GM12878 (cell line): ENCODE measurements at regions not wholly inside any gene's neighbourhood (a gene's known extent, or its start where the extent isn't known, plus 50 kb on each side); places are given as distances from the start of the nearest gene placed in this dataset.
A peak's percentile ranks its signal among the peaks of the same experiment; 100 is the strongest.

Experiments used
- ATAC-seq: fragments of 200-7000 bp; cut with Tn5 transposase; 3 replicates; pipeline ENCODE4 v1.9.1; 2020; ENCODE audit warnings: mild to moderate bottlenecking, moderate library complexity
- BruUV-seq: library from RNA; stranded (reverse); fragments of 400-500 nt; replicated peaks from 2 replicates; lab custom pipeline; 2021; lab: Mats Ljungman, UMichigan
- CTCF ChIA-PET: fragments of 300-600 bp; sonication (Branson Sonifier 250); formaldehyde crosslinking; extraction: SDS; loops from one replicate; lab custom pipeline; 2021; ENCODE audit warnings: inconsistent platforms; lab: Yijun Ruan, JAX
- POLR2A ChIA-PET: fragments of 350-600 bp; formaldehyde crosslinking; extraction: SDS; loops from one replicate; lab custom pipeline; 2021; ENCODE audit warnings: inconsistent platforms; lab: Charles Lee
- RAD21 ChIA-PET: fragments of 300-600 bp; sonication (Branson Sonifier 250); formaldehyde crosslinking; loops from one replicate; lab custom pipeline; 2023; ENCODE audit warnings: antibody characterized with exemption; ENCODE audit not compliant: unreplicated experiment; lab: Charles Lee
- SMC1A ChIA-PET: fragments of 300-600 bp; sonication (Branson Sonifier 250); formaldehyde crosslinking; loops from one replicate; lab custom pipeline; 2023; ENCODE audit not compliant: unreplicated experiment, uncharacterized antibody; lab: Charles Lee
- DNase-seq: peaks from one replicate; pipeline ENCODE4 v3.0.0-alpha.2; 2011; ENCODE audit warnings: low read depth, low spot score
- FAIRE-seq: peaks from 3 replicates; lab custom pipeline; 2011; peaks lifted over from hg19 to GRCh38; lab: Jason Lieb, UNC
- H2AFZ ChIP-seq: 2 replicates; pipeline ENCODE4 v1.6.0; 2011; ENCODE audit warnings: low read depth, low read length, control low read depth; ENCODE audit not compliant: control insufficient read depth
- H3K27ac ChIP-seq: 2 replicates; pipeline ENCODE4 v1.5.1; 2011; ENCODE audit warnings: control low read depth; ENCODE audit not compliant: control insufficient read depth, insufficient read depth
- H3K27me3 ChIP-seq, 2 experiments: replicated peaks in 1 of 2; 2 replicates each; pipeline versions ENCODE4 v1.6.0 to v1.6.1; 2011; ENCODE audit warnings: low read length in 1 of 2; ENCODE audit not compliant: control insufficient read depth in 2 of 2, insufficient read depth in 2 of 2
- H3K36me3 ChIP-seq, 2 experiments: 2 replicates each; pipeline ENCODE4 v1.5.1; 2011; ENCODE audit warnings: low read length in 1 of 2; ENCODE audit not compliant: control insufficient read depth in 2 of 2, insufficient read depth in 2 of 2
- H3K4me1 ChIP-seq: 2 replicates; pipeline ENCODE4 v1.6.1; 2011; ENCODE audit warnings: mild to moderate bottlenecking, low read length, moderate library complexity, mixed read lengths; ENCODE audit not compliant: control insufficient read depth, insufficient read depth
- H3K4me2 ChIP-seq: 2 replicates; pipeline ENCODE4 v1.6.0; 2011; ENCODE audit warnings: control low read depth; ENCODE audit not compliant: control insufficient read depth, insufficient read depth
- H3K4me3 ChIP-seq: fragments of 200-600 bp; sonication (generic); 2 replicates; pipeline ENCODE4 v1.5.1; 2016
- H3K79me2 ChIP-seq: 2 replicates; pipeline ENCODE4 v1.6.0; 2011; ENCODE audit warnings: low read length; ENCODE audit not compliant: control insufficient read depth, insufficient read depth
- H3K9ac ChIP-seq: 2 replicates; pipeline ENCODE4 v1.8.0; 2011; ENCODE audit warnings: low read length, control low read depth, mixed read lengths; ENCODE audit not compliant: control insufficient read depth, insufficient read depth
- H3K9me3 ChIP-seq: replicated peaks from 3 replicates; pipeline ENCODE4 v1.5.1; 2011; ENCODE audit warnings: mild to moderate bottlenecking, low read length; ENCODE audit not compliant: control insufficient read depth, insufficient read depth
- H4K20me1 ChIP-seq: 2 replicates; pipeline ENCODE4 v1.6.0; 2011; ENCODE audit not compliant: control insufficient read depth, insufficient read depth
- ATF7 ChIP-seq: fragments of 450-650 bp; IDR thresholded peaks from 2 replicates; pipeline ENCODE4 v1.6.1; 2016; ENCODE audit warnings: low read depth, mild to moderate bottlenecking
- EGR1 ChIP-seq, 2 experiments: IDR thresholded peaks; 1 replicate in 1 of 2; 2 replicates in 1 of 2; pipeline ENCODE4 v1.6.1; 2011 to 2012; ENCODE audit warnings: low read depth in 2 of 2, low read length in 2 of 2, borderline replicate concordance in 1 of 2, mild to moderate bottlenecking in 1 of 2, moderate library complexity in 1 of 2
- EP300 ChIP-seq, 2 experiments: fragments of 150-350 bp in 1 of 2; IDR thresholded peaks; 2 replicates each; pipeline ENCODE4 v1.6.1; 2011 to 2012; ENCODE audit warnings: low read depth in 2 of 2, low read length in 2 of 2, borderline replicate concordance in 1 of 2, improper control_type of control experiment in 1 of 2, inconsistent platforms in 1 of 2; ENCODE audit not compliant: control insufficient read depth in 1 of 2
- POLR2AphosphoS2 ChIP-seq: IDR thresholded peaks from 2 replicates; pipeline ENCODE4 v1.6.1; 2011; ENCODE audit warnings: low read depth, mild to moderate bottlenecking, low read length, improper control_type of control experiment, moderate library complexity
- RUNX3 ChIP-seq: IDR thresholded peaks from 2 replicates; pipeline ENCODE4 v1.6.1; 2012; ENCODE audit warnings: low read length, inconsistent platforms
- SP1 ChIP-seq: IDR thresholded peaks from one replicate; pipeline ENCODE4 v1.6.1; 2011; ENCODE audit warnings: low read depth, low read length
- TCF12 ChIP-seq: IDR thresholded peaks from 2 replicates; pipeline ENCODE4 v1.6.1; 2011; ENCODE audit warnings: low read depth, mild to moderate bottlenecking, low read length
- WRNIP1 ChIP-seq: IDR thresholded peaks from 2 replicates; pipeline ENCODE4 v1.6.1; 2011; ENCODE audit warnings: low read depth, low read length, improper control_type of control experiment, borderline replicate concordance
- ZBTB40 ChIP-seq: fragments of 450-650 bp; IDR thresholded peaks from 2 replicates; pipeline ENCODE4 v1.6.1; 2016; ENCODE audit warnings: mild to moderate bottlenecking, moderate library complexity, borderline replicate concordance
- ZNF217 ChIP-seq: fragments of 450-650 bp; IDR thresholded peaks from 2 replicates; pipeline ENCODE4 v1.6.1; 2017; ENCODE audit warnings: antibody characterized with exemption, mild to moderate bottlenecking
- WGBS: methylation state at CpG from one replicate; pipeline ENCODE4 v1.1.6; 2016; ENCODE audit warnings: low lambda C conversion rate; ENCODE audit not compliant: insufficient replicate concordance, insufficient coverage; ENCODE audit errors: missing lambda C conversion rate; 5-methylcytosine and 5-hydroxymethylcytosine counted together
- in situ Hi-C: fragments of 300-500 bp; cut with MboI; formaldehyde crosslinking; loops from 9 replicates; pipeline ENCODE4 v1.14.3; 2018; ENCODE audit warnings: mixed read lengths
- intact Hi-C: fragments of 100-400 bp; cut with micrococcal nuclease; formaldehyde crosslinking; loops from one replicate; pipeline ENCODE4 v1.14.2; 2022; ENCODE audit not compliant: unreplicated experiment

- TF ChIP-seq ZBTB40 (no peak), ATF7 (no peak)
These were observed 99.0 kb upstream of the ID2 start (continued) for GRCh38 chr2:8582651-8583399.

- Histone ChIP-seq H3K79me2 (no peaks in the 10 kb centered on the region), H3K9me3 (no peaks in the 10 kb centered on the region), H3K4me3 (peak overlapping the region; percentile 30; the same call in 1 of the 2 replicates), H3K4me1 (peaks cover 27% of the 10 kb centered on the region), H3K27me3 (no peaks in the 10 kb centered on the region), H2AFZ (peak overlapping the region; percentile 61), H3K4me2 (peak overlapping the region; percentile 70), H3K36me3 (no peaks in the 10 kb centered on the region), H3K27ac (peak overlapping the region; percentile 51; the same call in 1 of the 2 replicates), H3K9ac (peak overlapping the region; percentile 52), H4K20me1 (no peaks in the 10 kb centered on the region)
- FAIRE-seq = peak; percentile 86
- intact Hi-C loops = loop anchor here (2.0 kb wide), 2 partner anchors 41 to 103 kb away; no protein-coding TSS in a partner anchor
- 6% methylated on average over 25 of the region's 39 CpGs for WGBS
- in situ Hi-C loops = no loop called here
- POLR2A ChIA-PET = interaction anchor here (0.6 to 5.5 kb wide), 12 partner anchors 9 to 425 kb away, joined by 3 to 42 read pairs (median 4); partner anchors contain the start of gene ID2
- SMC1A ChIA-PET = interaction anchor here (1.2 to 4.7 kb wide), 6 partner anchors 10 to 97 kb away, joined by 3 to 50 read pairs (median 12); partner anchors contain the start of gene ID2
- BruUV-seq = TSS peak; percentile 67
- DNase-seq = peak; percentile 80
- ATAC-seq = peak; percentile 95
- CTCF ChIA-PET = interaction anchor here (0.7 to 2.6 kb wide), 8 partner anchors 12 to 99 kb away, joined by 3 to 10 read pairs (median 3); partner anchors contain the start of gene ID2
- RAD21 ChIA-PET = interaction anchor here (0.6 to 8.9 kb wide), 14 partner anchors 9 to 108 kb away, joined by 3 to 76 read pairs (median 5); partner anchors contain the start of gene ID2
- TF ChIP-seq ATF7 (no peak), POLR2AphosphoS2 (no peak), ZNF217 (no peak), SP1 (peak; percentile 12), WRNIP1 (no peak), EGR1 (IDR thresholded peaks at IDR 0.05; ENCODE audit: borderline replicate concordance in 1 of 2, low read depth in 2 of 2, low read length in 2 of 2) (peak in 1 of 2 experiments; percentile 72; a peak in 1 of 3 replicates), TCF12 (peak; percentile 64; the same call in 1 of the 2 replicates), EP300 (IDR thresholded peaks at IDR 0.05; ENCODE audit: borderline replicate concordance in 1 of 2, control insufficient read depth in 1 of 2, low read depth in 2 of 2, low read length in 2 of 2) (no peak), RUNX3 (0 out of 2 replicates have a peak, but pooled peaks have one; percentile 13), ZBTB40 (0 out of 2 replicates have a peak, but pooled peaks have one; percentile 10)
These were observed 98.3 kb upstream of the ID2 start for GRCh38 chr2:8583400-8584173.
